AG09319 (cell line): ENCODE measurements at regions not wholly inside any gene's neighbourhood (a gene's known extent, or its start where the extent isn't known, plus 50 kb on each side); places are given as distances from the start of the nearest gene placed in this dataset.
"Not testable (repeated sequence)": the region's sequence is repeated elsewhere in the genome, so short reads cannot be mapped to it uniquely, and the experiment has no call there.

Experiments
- DNase-seq: peaks from one replicate; pipeline ENCODE4 v3.0.0-alpha.2; 2010; ENCODE audit warnings: low read depth; ENCODE audit errors: extremely low read depth
- TF ChIP-seq, protein P1 (sequence below): IDR thresholded peaks from 2 replicates; pipeline ENCODE4 v1.5.1; 2011; ENCODE audit warnings: low read depth, mild to moderate bottlenecking, inconsistent platforms, low read length, moderate library complexity

DNA sequence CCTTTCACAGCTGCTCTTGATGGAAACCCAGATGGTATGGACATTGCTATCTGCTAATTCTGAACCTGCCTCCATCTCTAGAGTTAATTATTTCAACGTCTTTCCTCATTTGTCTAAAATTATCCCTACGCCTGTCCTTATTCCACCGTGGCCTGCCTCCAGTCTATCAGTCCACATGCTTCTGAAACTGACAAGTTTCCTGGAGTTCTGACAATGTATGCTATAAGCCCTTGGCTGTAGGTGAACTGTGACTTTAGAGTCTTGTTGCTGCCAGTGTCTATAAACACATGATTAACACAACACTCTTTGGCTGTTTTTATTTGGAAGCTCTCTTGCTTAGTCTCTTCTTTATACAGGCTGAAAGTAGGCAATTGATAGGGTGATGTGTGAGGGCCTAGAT, 1052.9 kb downstream of the TMTC2 start:
- TF ChIP-seq, protein P1, sequence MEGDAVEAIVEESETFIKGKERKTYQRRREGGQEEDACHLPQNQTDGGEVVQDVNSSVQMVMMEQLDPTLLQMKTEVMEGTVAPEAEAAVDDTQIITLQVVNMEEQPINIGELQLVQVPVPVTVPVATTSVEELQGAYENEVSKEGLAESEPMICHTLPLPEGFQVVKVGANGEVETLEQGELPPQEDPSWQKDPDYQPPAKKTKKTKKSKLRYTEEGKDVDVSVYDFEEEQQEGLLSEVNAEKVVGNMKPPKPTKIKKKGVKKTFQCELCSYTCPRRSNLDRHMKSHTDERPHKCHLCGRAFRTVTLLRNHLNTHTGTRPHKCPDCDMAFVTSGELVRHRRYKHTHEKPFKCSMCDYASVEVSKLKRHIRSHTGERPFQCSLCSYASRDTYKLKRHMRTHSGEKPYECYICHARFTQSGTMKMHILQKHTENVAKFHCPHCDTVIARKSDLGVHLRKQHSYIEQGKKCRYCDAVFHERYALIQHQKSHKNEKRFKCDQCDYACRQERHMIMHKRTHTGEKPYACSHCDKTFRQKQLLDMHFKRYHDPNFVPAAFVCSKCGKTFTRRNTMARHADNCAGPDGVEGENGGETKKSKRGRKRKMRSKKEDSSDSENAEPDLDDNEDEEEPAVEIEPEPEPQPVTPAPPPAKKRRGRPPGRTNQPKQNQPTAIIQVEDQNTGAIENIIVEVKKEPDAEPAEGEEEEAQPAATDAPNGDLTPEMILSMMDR: no peak

DNA sequence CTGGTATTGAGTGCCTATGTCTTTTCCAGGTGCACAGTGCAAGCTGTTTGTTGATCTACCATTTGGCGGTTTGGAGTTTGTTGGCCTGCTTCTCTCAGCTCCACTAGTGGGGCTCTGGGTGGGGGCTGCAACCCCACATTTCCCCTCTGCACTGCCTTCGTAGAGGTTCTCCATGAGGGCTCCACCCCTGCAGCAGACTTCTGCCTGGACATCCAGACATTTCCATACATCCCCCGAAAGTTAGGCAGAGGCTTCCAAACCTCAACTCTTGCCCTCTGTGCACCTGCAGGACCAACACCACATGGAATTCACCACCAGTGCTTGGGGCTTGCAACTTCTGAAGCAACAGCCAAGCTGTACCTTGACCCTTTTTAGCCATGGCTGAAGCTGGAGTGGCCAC, 1024.1 kb downstream of the TMTC2 start:
- DNase-seq: no peak
- TF ChIP-seq, protein P1: no peak

More for the DNA sequence above, 1052.9 kb downstream of the TMTC2 start:
- no peak for DNase-seq

DNA sequence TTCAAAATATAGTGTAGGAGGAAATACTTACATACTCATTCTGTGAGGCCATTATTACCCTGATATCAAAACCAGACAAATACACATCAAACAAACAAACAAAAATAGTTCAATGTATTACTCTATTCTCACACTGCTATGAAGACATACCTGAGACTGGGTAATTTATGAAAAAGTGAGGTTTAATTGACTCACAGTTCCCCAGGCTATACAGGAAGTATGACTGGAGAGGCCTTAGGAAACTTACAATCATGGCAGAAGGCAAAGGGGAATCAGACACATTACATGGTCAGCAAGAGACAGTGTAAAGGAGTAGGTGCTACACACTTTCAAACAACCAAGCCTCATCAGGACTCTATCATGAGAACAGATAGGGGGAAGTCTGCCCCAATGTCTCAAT, 1023.2 kb downstream of the TMTC2 start:
- DNase-seq: no peak
- TF ChIP-seq, protein P1: no peak

DNA sequence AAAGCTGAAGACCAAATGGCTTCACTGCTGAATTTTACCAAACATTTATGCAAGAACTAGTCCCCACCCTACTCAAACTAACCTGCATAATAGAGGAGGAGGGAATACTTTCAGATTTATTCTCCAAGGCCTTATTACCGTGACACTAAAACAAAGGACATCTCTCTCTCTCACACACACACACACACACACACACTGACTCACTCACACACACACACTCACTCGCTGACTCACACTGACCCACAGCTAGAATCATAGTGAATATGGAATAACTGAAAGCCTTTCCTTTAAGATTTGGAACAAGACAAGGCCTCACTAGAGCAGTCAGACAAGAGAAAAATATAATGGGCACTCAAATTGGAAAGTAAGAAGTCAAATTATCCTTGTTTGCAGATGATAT, 1014.1 kb downstream of the TMTC2 start:
- DNase-seq: no peak
- TF ChIP-seq, protein P1: no peak

DNA sequence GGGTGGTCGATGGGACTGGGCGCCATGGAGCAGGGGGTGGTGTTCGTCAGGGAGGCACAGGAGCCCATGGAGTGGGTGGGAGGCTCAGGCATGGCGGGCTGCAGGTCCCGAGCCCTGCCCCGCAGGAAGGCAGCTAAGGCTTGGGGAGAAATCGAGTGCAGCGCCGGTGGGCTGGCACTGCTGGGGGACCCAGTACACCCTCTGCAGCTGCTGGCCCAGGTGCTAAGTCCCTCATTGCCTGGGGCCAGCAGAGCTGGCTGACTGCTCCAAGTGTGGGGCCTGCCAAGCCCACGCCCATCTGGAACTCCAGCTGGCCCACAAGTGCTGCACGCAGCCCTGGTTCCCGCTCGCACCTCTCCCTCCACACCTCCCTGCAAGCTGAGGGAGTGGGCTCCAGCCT, 1009.6 kb downstream of the TMTC2 start:
- not testable (repeated sequence) for DNase-seq

DNA sequence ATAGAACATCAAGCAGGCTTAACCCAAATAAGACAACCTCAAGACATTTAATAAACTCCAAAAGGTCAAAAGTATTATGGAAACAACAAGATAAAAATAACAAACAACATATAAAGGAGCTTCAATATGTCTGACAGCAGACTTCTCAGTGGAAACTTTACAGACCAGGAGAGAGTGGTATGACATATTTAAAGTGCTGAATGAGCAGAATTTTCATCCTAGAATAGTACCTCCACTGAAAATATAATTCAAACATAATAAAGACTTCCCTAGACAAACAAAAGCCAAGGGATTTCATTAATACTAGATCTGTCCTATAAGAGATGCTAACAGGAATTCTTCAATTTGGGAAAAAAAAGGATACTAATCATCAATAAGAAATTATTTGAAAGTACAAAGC, 1005.0 kb downstream of the TMTC2 start:
- DNase-seq: no peak

DNA sequence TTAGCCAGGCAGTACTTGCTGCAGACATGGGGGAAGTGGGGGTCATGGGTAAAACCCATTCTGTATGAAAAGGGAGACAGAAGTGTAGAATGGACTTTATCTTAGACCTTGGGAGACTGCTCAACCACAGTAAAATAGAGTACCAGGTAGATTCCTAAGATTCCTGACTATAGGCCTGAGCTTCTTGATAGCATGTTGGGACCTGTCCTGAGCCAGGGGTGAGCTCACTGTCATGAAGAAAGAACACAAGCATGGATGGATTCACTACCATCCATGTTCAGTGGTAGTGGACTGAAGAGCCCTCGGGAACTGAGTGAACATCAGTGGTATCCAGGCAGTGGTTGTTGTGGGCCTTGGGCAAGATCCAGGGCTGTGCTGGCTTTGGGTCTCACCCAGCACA, 1003.8 kb downstream of the TMTC2 start:
- no peak for DNase-seq
- TF ChIP-seq, protein P1: no peak

More for the DNA sequence above, 1005.0 kb downstream of the TMTC2 start:
- TF ChIP-seq, protein P1: no peak

DNA sequence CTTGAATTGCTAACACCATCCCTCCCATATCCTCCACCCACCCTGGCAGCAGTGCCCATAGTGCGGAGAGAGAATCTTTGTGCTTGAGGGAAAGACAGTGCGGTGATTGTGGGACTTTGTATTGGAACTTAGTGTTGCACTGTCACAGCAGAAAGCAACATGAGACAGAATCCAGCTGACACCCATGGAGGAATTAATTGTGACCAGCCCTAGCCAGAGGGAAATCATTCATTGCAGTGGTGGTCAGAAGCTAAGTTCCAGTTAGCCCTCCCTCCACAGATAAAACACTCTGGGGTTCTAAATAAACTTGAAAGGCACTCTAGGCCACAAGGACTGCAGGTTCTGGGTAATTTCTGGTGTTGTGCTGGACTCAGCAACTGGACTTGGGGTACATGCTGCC, 1002.6 kb downstream of the TMTC2 start:
- DNase-seq: no peak
- TF ChIP-seq, protein P1: no peak
